Hepatocyte (in vitro differentiated cells): ENCODE measurements at regions not wholly inside any gene's neighbourhood (a gene's known extent, or its start where the extent isn't known, plus 50 kb on each side); places are given as distances from the start of the nearest gene placed in this dataset.

Source experiments
- EZH2 ChIP-seq: fragments of 200-600 bp; sonication (generic); IDR thresholded peaks from 2 replicates; pipeline ENCODE4 v1.6.1; 2016; ENCODE audit warnings: antibody characterized with exemption, mild to moderate bottlenecking, borderline replicate concordance
- TF ChIP-seq, protein P1 (sequence below): fragments of 200-600 bp; sonication (generic); IDR thresholded peaks from 2 replicates; pipeline ENCODE4 v1.5.1; 2016; ENCODE audit warnings: antibody characterized with exemption, mild to moderate bottlenecking; ENCODE audit not compliant: poor library complexity

DNA sequence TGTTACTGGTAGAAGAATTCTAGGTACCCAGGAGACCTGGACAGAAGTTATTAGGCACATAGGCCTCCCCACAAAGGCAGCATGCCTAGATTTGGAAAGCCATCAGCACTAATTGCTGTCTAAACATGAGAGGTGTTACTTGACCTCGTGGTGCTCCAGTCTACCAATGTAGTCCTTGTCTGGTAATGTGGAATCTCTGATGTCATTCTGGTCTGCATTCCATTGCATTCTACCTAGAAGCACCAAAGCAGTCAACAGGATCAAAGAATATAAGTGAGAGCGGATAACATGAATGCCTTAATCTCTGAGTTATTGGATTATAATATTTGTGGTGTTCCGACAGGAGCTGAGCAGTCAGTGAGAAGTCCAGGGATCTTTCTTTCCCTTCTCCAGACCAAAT lies 175.2 kb downstream of the PSAT1 start:
- TF ChIP-seq, protein P1, sequence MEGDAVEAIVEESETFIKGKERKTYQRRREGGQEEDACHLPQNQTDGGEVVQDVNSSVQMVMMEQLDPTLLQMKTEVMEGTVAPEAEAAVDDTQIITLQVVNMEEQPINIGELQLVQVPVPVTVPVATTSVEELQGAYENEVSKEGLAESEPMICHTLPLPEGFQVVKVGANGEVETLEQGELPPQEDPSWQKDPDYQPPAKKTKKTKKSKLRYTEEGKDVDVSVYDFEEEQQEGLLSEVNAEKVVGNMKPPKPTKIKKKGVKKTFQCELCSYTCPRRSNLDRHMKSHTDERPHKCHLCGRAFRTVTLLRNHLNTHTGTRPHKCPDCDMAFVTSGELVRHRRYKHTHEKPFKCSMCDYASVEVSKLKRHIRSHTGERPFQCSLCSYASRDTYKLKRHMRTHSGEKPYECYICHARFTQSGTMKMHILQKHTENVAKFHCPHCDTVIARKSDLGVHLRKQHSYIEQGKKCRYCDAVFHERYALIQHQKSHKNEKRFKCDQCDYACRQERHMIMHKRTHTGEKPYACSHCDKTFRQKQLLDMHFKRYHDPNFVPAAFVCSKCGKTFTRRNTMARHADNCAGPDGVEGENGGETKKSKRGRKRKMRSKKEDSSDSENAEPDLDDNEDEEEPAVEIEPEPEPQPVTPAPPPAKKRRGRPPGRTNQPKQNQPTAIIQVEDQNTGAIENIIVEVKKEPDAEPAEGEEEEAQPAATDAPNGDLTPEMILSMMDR, result no peak
- TF ChIP-seq EZH2, result no peak
